ENCODE measurements at regions not wholly inside any gene's neighbourhood (a gene's known extent, or its start where the extent isn't known, plus 50 kb on each side); places are given as distances from the start of the nearest gene placed in this dataset.

DNA sequence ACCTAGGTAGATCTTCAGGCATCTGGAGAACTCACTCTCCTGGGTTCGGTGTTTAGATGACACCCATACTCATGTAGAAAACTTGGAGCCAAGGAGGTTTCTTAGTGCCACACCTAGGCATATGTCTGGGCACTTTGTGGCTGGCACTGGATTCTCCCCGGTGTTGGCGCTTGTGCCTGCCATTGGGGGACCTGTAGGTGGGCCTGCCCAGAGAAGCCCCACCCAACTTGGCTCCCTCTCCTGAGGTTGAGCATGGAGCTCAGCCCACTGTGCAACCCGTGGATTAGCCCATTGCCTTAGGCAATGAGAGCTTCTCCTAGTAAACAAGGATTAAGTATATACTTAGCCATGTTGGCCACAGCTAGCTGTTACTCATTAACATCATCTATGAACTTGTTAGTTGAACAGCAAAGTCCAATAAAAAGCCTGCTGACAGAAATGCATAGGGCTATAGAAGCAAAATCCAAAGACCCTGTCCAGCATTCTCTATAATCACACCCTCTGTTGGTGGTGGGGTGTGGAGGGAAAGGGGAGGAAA is 335.5 kb upstream of the CHORDC1 start:
- TF ChIP-seq POLR2AphosphoS5 (IDR thresholded peaks at IDR 0.05), result no peak
- no peak for TF ChIP-seq POLR2A (IDR thresholded peaks at IDR 0.05; ENCODE audit: low read depth)
- TF ChIP-seq, protein P1, sequence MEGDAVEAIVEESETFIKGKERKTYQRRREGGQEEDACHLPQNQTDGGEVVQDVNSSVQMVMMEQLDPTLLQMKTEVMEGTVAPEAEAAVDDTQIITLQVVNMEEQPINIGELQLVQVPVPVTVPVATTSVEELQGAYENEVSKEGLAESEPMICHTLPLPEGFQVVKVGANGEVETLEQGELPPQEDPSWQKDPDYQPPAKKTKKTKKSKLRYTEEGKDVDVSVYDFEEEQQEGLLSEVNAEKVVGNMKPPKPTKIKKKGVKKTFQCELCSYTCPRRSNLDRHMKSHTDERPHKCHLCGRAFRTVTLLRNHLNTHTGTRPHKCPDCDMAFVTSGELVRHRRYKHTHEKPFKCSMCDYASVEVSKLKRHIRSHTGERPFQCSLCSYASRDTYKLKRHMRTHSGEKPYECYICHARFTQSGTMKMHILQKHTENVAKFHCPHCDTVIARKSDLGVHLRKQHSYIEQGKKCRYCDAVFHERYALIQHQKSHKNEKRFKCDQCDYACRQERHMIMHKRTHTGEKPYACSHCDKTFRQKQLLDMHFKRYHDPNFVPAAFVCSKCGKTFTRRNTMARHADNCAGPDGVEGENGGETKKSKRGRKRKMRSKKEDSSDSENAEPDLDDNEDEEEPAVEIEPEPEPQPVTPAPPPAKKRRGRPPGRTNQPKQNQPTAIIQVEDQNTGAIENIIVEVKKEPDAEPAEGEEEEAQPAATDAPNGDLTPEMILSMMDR (IDR thresholded peaks at IDR 0.05), result no peak
